ENCODE measurements at regions not wholly inside any gene's neighbourhood (a gene's known extent, or its start where the extent isn't known, plus 50 kb on each side); places are given as distances from the start of the nearest gene placed in this dataset.

DNA sequence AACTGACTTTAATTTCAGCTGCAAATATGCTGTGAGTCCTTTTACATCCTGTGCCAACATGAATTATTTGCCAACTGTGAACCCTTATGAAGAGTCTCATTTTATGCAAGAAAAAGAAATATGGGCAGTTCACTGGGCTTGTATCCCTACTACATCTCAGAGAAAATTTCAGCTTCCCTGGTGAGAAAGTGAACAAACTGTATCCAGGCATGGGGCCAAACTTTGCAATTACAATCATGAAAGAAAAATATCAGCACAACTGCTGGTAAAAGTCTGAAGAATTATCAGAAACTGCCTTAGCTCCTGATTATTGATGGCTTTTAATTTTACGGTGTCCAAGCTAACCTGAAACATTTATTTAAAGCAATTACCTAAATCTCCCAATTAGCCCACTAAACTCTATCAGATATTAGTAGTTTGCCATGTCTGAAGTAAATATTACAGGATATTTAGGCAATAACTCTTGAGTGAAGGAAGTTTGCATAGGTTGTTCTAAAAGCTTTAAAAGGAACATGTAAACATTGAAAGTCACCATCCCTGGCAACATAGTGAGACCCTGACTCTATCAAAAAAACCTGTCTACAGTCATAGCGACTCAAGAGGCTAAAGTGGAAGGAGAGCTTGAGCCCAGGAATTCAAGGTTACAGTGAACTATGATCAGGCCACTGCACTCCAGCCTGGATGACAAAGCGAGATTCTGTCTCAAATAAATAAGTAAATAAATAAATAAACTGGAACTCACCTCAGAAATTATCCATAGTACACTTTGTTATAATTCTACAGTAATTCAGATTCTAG is 83.9 kb upstream of the HCN1 start:
- no peaks in the 10 kb centered on the region for H3K36me3 ChIP-seq (ENCODE audit: low read length)
- H4K20me1 ChIP-seq (ENCODE audit: low read depth, low read length), result no peaks in the 10 kb centered on the region
- no peaks in the 10 kb centered on the region for H3K79me2 ChIP-seq (ENCODE audit: insufficient read depth, low read length)
- H3K4me2 ChIP-seq (ENCODE audit: low read depth, low read length, poor library complexity, severe bottlenecking), result no peak overlapping the region
- no peaks in the 10 kb centered on the region for H3F3A ChIP-seq (ENCODE audit: insufficient read depth)
- no peak overlapping the region for H3K9ac ChIP-seq (ENCODE audit: low read length)
- H3K9me2 ChIP-seq (replicated peaks; ENCODE audit: insufficient read depth, low read length), result no peaks in the 10 kb centered on the region
- no peaks in the 10 kb centered on the region for H3K27me3 ChIP-seq (ENCODE audit: low read length)
- no peak overlapping the region for H3K4me3 ChIP-seq (ENCODE audit: insufficient read depth, low read length, poor library complexity, severe bottlenecking)
- H3K27ac ChIP-seq (ENCODE audit: low read depth, low read length), result no peak overlapping the region
- no peak overlapping the region for H2AFZ ChIP-seq (ENCODE audit: low read depth, low read length, severe bottlenecking)
- TF ChIP-seq, protein P1, sequence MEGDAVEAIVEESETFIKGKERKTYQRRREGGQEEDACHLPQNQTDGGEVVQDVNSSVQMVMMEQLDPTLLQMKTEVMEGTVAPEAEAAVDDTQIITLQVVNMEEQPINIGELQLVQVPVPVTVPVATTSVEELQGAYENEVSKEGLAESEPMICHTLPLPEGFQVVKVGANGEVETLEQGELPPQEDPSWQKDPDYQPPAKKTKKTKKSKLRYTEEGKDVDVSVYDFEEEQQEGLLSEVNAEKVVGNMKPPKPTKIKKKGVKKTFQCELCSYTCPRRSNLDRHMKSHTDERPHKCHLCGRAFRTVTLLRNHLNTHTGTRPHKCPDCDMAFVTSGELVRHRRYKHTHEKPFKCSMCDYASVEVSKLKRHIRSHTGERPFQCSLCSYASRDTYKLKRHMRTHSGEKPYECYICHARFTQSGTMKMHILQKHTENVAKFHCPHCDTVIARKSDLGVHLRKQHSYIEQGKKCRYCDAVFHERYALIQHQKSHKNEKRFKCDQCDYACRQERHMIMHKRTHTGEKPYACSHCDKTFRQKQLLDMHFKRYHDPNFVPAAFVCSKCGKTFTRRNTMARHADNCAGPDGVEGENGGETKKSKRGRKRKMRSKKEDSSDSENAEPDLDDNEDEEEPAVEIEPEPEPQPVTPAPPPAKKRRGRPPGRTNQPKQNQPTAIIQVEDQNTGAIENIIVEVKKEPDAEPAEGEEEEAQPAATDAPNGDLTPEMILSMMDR (IDR thresholded peaks at IDR 0.05; ENCODE audit: insufficient read depth, low read length, poor library complexity, severe bottlenecking), result no peak
- no peak for TF ChIP-seq EZH2phosphoT487 (conservative IDR thresholded peaks at IDR 0.05; ENCODE audit: low read length)
- H3K9me3 ChIP-seq (ENCODE audit: insufficient read depth, low read length), result no peaks in the 10 kb centered on the region

DNA sequence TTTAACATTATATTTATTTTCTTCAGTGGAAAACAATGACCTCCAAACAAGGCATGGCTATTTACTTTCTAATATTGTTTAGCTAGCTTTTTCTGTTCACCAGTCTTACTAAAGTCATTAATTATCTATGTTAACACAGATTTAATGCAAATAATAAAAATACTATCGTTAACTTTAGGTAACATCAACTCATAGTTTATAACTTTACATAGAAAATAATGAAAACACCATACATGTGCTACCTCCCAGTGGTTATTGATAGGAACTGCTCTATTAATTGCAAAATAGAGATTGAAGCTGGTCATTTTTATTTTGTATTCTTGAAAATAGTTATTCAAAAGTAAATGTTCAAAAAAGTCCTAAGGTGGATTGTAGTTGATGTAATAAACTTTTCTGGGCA is 78.3 kb upstream of the HCN1 start:
- TF ChIP-seq EZH2phosphoT487 (conservative IDR thresholded peaks at IDR 0.05; ENCODE audit: low read length), result no peak
- TF ChIP-seq, protein P1 (IDR thresholded peaks at IDR 0.05; ENCODE audit: insufficient read depth, low read length, poor library complexity, severe bottlenecking), result peak; percentile 24
- Histone ChIP-seq H2AFZ (ENCODE audit: low read depth, low read length, severe bottlenecking) (no peak overlapping the region), H3K4me2 (ENCODE audit: low read depth, low read length, poor library complexity, severe bottlenecking) (no peak overlapping the region), H3K27ac (ENCODE audit: low read depth, low read length) (no peak overlapping the region), H3K27me3 (ENCODE audit: low read length) (no peaks in the 10 kb centered on the region), H3K9me3 (ENCODE audit: insufficient read depth, low read length) (no peaks in the 10 kb centered on the region), H3K9me2 (replicated peaks; ENCODE audit: insufficient read depth, low read length) (no peaks in the 10 kb centered on the region), H3K36me3 (ENCODE audit: low read length) (no peaks in the 10 kb centered on the region), H4K20me1 (ENCODE audit: low read depth, low read length) (no peaks in the 10 kb centered on the region), H3F3A (ENCODE audit: insufficient read depth) (no peaks in the 10 kb centered on the region), H3K79me2 (ENCODE audit: insufficient read depth, low read length) (no peaks in the 10 kb centered on the region), H3K9ac (ENCODE audit: low read length) (no peak overlapping the region), H3K4me3 (ENCODE audit: insufficient read depth, low read length, poor library complexity, severe bottlenecking) (no peak overlapping the region)

DNA sequence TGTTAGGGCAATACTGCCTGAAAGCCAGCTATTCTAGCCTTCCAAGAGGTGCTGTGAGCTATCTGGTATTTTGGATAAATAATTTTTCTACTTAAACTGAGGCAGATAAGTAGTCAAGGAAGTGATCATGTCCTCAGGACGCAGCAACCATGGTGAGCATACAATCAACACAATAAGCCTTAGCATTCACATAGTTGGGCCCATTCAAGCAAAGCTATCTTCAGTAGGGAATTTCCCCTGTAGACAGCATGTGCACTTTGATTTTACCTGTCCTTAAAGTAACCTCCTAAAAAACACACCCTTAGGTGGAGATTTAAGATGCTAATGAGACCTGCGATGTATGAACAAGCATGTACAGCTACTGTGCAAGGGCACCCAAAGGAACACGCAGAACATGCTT is 76.2 kb upstream of the HCN1 start:
- no peak overlapping the region for H3K4me2 ChIP-seq (ENCODE audit: low read depth, low read length, poor library complexity, severe bottlenecking)
- no peak for TF ChIP-seq EZH2phosphoT487 (conservative IDR thresholded peaks at IDR 0.05; ENCODE audit: low read length)
- TF ChIP-seq, protein P1 (IDR thresholded peaks at IDR 0.05; ENCODE audit: insufficient read depth, low read length, poor library complexity, severe bottlenecking), result no peak
- no peaks in the 10 kb centered on the region for H3K9me3 ChIP-seq (ENCODE audit: insufficient read depth, low read length)
- no peaks in the 10 kb centered on the region for H4K20me1 ChIP-seq (ENCODE audit: low read depth, low read length)
- H3K9me2 ChIP-seq (replicated peaks; ENCODE audit: insufficient read depth, low read length), result no peaks in the 10 kb centered on the region
- no peak overlapping the region for H2AFZ ChIP-seq (ENCODE audit: low read depth, low read length, severe bottlenecking)
- no peaks in the 10 kb centered on the region for H3K79me2 ChIP-seq (ENCODE audit: insufficient read depth, low read length)
- H3F3A ChIP-seq (ENCODE audit: insufficient read depth), result no peaks in the 10 kb centered on the region
- H3K27me3 ChIP-seq (ENCODE audit: low read length), result no peaks in the 10 kb centered on the region
- H3K27ac ChIP-seq (ENCODE audit: low read depth, low read length), result no peak overlapping the region
- no peaks in the 10 kb centered on the region for H3K36me3 ChIP-seq (ENCODE audit: low read length)
- no peak overlapping the region for H3K9ac ChIP-seq (ENCODE audit: low read length)
- no peak overlapping the region for H3K4me3 ChIP-seq (ENCODE audit: insufficient read depth, low read length, poor library complexity, severe bottlenecking)
